HG03558 (cell line): ENCODE measurements at regions not wholly inside any gene's neighbourhood (a gene's known extent, or its start where the extent isn't known, plus 50 kb on each side); places are given as distances from the start of the nearest gene placed in this dataset.
"Not testable (repeated sequence)": the region's sequence is repeated elsewhere in the genome, so short reads cannot be mapped to it uniquely, and the experiment has no call there.

ENCODE experiments used
- ATAC-seq: cut with Tn5 transposase; IDR thresholded peaks from one replicate; pipeline ENCODE4 v1.9.1; 2021; ENCODE audit warnings: moderate number of reproducible peaks; ENCODE audit not compliant: unreplicated experiment; ENCODE audit errors: extremely low read depth

GRCh38 chr10:60623627-60624026, 154.7 kb upstream of the CDK1 start:
- ATAC-seq: no peak

GRCh38 chr10:60621018-60621417, 157.3 kb upstream of the CDK1 start:
- ATAC-seq: no peak

DNA sequence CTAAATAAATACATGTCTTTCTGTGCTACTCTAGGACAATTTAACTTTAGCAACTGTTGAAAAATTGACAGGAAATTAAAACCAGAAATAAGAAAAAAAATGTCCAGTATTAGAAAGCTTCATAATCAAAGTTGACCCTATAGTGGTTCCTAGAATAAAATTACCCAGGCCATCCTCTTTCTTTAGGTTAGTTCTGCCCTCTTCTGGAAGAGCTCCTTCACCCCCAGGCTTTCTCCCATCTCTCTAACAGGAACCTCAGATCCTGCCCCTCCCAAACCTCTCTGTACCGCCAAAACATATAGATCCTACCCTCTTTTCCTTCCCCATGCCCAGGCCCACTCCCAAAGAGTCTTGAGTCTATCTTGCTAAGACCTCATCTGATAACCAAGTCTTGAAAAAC, 159.4 kb upstream of the CDK1 start:
- ATAC-seq: no peak

- ATAC-seq: no peak
Observed at GRCh38 chr10:60615541-60615940, 162.7 kb upstream of the CDK1 start.

DNA sequence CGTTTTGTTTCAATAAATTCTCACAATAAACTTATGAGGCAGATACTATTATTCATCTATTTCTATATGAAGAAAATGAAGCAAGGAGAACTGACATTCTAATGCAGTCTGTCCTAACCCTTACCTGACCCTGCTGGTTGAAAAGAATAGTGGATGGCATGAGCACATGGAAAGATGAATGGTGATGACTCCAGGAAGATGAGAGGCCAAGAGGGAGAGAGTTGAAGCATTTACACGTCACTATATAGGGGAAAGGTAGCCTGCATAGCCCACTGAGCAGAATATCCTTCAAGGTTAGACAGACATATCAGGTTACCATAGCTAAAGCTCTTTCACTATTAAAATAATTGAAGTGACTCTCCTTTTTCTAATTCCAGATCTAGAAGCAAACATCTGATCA, 163.9 kb upstream of the CDK1 start:
- ATAC-seq: no peak

DNA sequence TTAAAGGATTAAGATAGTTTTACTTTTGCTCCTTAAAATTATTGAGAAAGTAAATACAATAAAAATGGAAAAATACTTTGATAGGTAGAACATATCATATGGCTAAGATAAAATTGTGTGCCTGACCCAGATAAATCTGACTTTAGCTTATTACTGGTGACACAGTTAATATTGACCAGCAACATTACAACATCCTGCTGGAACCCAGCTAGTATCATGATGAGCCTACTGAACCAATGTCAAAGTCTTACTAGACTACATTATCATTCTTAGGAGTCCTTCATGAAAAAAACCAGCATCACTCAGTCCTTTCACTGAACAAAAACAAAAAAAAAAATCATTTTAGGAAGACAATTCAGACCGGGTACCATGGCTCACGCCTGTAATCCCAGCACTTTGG, 164.8 kb upstream of the CDK1 start:
- no peak for ATAC-seq

DNA sequence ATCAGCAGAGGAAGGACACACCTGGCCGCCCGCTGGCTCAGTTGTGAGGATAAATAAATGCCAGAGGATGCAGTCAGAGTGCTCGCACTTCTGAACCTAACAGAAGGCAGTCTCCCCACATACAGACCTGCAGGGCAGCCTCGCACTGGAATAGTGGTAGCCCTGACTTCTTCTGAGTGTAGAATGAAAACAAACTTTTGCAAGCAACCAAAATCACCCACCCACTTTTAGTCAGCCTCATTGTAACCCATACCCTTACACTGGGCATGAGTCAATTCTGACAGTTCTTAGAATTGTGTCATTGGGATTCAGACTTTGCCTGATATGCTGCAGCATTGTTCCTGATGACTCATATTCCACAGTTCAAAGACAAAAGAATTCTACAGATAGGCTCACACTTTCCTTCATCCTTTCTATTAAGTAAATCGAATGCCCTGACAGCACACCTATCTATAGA, 167.0 kb upstream of the CDK1 start:
- ATAC-seq: no peak

GRCh38 chr10:60607372-60607771, 170.9 kb upstream of the CDK1 start:
- ATAC-seq: no peak

DNA sequence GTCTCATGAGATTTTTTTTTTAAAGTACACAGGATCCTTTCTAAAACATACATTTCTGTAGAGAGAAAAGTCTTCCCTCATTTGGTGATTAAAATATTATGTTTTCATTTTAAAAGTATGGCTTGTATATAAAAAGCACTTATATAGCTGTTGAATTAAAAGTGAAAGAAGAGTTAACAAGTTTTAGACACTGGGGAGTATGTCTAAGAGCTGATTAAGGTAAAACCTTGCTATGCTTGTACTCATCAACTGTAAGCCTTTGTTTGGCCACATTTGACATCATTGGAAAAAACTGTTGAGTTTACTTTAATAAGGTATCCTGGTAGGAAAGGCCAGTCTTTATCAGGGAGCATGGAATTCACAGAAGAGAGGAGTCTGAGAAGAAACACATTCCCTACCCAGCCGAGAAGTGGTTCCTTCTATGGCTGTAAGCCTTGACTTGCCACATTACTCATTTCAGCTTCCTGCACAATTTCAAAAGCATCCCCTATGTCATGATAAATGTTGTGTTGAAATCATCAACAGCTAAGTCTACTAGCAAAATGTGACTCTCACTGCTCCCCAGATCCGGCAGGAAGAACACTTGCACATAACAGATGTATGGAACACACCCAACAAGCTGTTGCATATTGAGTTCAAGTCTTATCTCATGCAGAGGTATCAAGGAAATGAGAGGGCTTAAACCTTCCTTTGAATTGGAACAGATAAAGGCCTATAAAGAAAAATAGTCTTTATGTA, 171.8 kb upstream of the CDK1 start:
- ATAC-seq: no peak

GRCh38 chr10:60605476-60605875, 172.8 kb upstream of the CDK1 start:
- ATAC-seq: no peak

GRCh38 chr10:60604342-60604741, 173.9 kb upstream of the CDK1 start:
- ATAC-seq: no peak

DNA sequence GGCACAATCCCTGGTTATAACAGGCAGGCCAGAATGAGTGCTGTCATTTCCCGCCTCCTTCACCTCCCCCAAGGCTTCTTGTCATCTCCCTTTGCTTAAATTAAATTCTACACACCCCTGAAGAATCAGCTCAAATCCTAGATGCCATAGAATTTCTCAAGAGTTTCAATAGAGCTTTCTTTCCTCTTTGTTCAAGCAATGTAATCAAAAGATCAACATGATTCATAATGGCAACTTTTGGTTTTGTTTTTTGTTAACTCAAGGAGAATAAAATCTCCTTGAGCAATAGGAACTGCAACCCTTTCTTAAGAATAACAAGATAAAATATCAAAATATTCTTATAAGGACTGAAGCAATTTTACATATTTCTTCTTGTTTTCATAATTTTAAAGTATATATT, 180.8 kb upstream of the CDK1 start:
- no peak for ATAC-seq

DNA sequence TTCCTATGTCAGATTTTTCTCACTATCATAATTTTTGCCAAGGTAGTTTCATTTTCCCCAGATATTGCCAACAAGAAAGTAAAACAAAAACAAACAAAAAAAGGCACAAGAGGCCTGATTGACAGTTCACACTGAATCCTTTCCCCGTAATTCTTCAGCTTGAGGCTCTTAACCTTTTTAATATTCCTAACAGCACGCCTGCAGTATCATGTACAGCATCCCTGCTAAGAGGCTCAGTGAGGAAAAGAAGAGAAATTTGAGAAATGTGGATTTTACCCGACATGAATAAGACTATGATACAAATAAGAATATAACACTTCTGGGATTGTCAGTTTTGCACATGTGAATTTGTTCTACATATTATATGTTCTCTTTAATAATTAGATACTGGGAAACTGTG, 182.4 kb upstream of the CDK1 start:
- ATAC-seq: no peak

DNA sequence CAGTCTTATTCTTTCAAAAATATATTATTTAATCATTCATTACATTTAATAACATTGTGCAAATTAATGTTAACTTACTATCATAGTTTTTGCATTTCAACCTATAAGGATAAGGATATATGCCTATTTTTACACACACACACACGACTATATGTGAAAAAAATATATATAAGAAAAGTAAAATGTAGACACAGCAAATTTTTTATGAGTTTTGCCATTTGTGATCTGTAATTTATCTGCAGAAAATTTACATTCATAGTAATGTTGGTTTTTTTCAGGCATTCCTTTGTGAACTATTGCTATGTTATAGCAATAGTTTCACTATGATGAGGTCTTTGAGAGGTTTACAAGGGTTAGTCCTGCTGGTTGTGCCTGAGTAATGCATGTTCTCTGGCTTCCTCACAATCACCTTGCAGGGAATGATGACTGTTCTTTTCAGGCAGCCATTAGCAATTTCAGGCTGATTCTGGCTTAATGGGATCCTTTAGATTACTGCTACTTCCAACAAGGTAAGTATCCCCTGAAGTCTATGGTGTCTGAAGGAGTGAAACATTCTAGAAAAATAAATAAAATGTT, 183.7 kb upstream of the CDK1 start:
- ATAC-seq: no peak

DNA sequence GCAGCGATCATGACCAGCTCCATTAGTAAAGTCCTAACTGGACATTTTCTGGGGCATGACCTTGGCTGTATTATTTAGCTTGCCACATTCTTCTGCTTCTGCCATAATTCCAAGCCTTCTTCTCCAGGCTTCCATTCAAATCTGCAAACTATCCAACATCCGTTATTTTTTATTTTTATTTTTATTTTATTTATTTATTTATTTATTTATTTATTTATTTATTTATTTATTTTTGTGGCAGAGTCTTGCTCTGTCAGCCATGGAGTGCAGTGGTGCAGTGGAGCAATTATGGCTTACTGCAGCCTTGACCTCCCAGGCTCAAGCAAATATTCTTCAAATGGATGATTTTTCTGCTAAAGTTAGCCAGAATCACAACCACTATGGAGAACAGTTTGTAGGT, 187.2 kb upstream of the CDK1 start:
- no peak for ATAC-seq

DNA sequence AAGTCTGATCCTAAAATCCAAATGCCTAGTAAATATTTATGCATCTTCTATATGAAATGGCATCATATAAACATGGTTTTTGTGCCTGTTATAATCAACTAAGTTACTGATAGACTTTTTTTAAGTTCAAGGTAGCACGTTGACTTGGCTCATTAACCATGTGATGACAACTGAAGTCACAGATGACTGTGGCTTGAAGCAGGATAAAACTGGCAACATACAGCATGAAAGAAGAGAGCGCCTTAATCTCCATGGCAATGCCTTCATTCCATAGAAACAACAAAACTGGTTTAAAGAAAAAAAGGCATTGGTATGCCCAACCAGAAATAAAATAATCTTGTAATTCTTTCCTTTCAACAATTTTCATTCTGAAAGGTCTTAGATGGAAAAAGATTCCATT, 188.9 kb upstream of the CDK1 start:
- no peak for ATAC-seq

GRCh38 chr10:60581782-60582181, 192.1 kb upstream of the ANK3 start:
- not testable (repeated sequence) for ATAC-seq

GRCh38 chr10:60578217-60578616, 188.5 kb upstream of the ANK3 start:
- ATAC-seq: no peak

GRCh38 chr10:60576130-60577069, 186.7 kb upstream of the ANK3 start:
- ATAC-seq: no peak

- ATAC-seq: no peak
Observed at GRCh38 chr10:60575105-60575504, 185.4 kb upstream of the ANK3 start.

- ATAC-seq: no peak
Observed at GRCh38 chr10:60574388-60574787, 184.7 kb upstream of the ANK3 start.
